Vagina (tissue), 2 donors: ENCODE measurements at regions not wholly inside any gene's neighbourhood (a gene's known extent, or its start where the extent isn't known, plus 50 kb on each side); places are given as distances from the start of the nearest gene placed in this dataset.

Source experiments
- DNase-seq, 2 donors: peaks; one replicate each; pipeline ENCODE4 v3.0.0-alpha.2; 2017; ENCODE audit errors: extremely low spot score in 2 of 2
- H3K27ac ChIP-seq: fragments of 200-600 bp; sonication (generic); one replicate; pipeline ENCODE4 v1.5.1; 2019
- H3K27me3 ChIP-seq: fragments of 200-600 bp; sonication (generic); one replicate; pipeline ENCODE4 v1.5.1; 2019
- H3K36me3 ChIP-seq, 2 donors: fragments of 200-600 bp; sonication (generic); one replicate each; pipeline ENCODE4 v1.5.1; 2017 to 2019
- H3K4me1 ChIP-seq: fragments of 200-600 bp; sonication (generic); one replicate; pipeline ENCODE4 v1.5.1; 2019
- H3K4me3 ChIP-seq, 2 donors: fragments of 200-600 bp; sonication (generic); 1 replicate in 1 of 2; 2 replicates in 1 of 2; pipeline ENCODE4 v1.5.1; 2016 to 2019
- H3K9me3 ChIP-seq: fragments of 200-600 bp; sonication (generic); one replicate; pipeline ENCODE4 v1.5.1; 2019
- POLR2A ChIP-seq, 2 donors: fragments of 450-650 bp; IDR thresholded peaks; one replicate each; pipeline ENCODE4 v1.6.1; 2017; ENCODE audit warnings: antibody characterized with exemption in 2 of 2, mild to moderate bottlenecking in 2 of 2, moderate library complexity in 2 of 2
- POLR2AphosphoS5 ChIP-seq, 2 donors: sonication (generic); formaldehyde crosslinking; IDR thresholded peaks; one replicate each; pipeline ENCODE4 v1.9.0; 2017; ENCODE audit warnings: antibody characterized with exemption in 2 of 2, mild to moderate bottlenecking in 2 of 2, low read depth in 1 of 2; ENCODE audit not compliant: insufficient read depth in 1 of 2
- intact Hi-C: fragments of 100-400 bp; cut with DNase I; formaldehyde crosslinking; loops from one replicate; pipeline ENCODE4 v1.15.1; 2023
- TF ChIP-seq, protein P1 (sequence below), 3 experiments: fragments of 450-650 bp in 2 of 3; fragments of 200-600 bp in 1 of 3; sonication (generic) in 1 of 3; IDR thresholded peaks; one replicate each; pipeline ENCODE4 v1.5.1; 2017 to 2019; ENCODE audit warnings: antibody characterized with exemption in 3 of 3, mild to moderate bottlenecking in 2 of 3, moderate library complexity in 2 of 3

DNA sequence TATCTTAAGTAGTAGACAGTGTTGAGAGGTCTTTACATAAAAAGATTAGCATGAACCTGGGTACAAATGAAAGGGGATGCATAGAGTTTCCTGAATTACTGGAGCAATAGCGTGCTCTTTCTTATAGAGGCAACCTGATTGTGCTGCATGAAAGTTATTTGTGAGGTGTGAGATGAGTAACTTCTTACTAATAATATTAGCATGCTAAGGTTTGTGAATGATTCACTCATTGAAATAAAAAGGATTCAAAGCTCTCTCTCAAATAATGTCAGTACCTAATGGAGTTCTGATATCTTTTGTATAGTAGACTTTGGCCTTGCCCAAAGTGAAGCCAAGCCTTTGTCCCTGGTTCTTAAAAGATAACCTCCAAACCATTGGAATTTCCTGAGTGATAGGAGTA lies 131.0 kb upstream of the CXXC4 start:
- TF ChIP-seq, protein P1, sequence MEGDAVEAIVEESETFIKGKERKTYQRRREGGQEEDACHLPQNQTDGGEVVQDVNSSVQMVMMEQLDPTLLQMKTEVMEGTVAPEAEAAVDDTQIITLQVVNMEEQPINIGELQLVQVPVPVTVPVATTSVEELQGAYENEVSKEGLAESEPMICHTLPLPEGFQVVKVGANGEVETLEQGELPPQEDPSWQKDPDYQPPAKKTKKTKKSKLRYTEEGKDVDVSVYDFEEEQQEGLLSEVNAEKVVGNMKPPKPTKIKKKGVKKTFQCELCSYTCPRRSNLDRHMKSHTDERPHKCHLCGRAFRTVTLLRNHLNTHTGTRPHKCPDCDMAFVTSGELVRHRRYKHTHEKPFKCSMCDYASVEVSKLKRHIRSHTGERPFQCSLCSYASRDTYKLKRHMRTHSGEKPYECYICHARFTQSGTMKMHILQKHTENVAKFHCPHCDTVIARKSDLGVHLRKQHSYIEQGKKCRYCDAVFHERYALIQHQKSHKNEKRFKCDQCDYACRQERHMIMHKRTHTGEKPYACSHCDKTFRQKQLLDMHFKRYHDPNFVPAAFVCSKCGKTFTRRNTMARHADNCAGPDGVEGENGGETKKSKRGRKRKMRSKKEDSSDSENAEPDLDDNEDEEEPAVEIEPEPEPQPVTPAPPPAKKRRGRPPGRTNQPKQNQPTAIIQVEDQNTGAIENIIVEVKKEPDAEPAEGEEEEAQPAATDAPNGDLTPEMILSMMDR (IDR thresholded peaks at IDR 0.05): no peak
- TF ChIP-seq POLR2A (IDR thresholded peaks at IDR 0.05): no peak
- TF ChIP-seq POLR2AphosphoS5 (IDR thresholded peaks at IDR 0.05; ENCODE audit: insufficient read depth in 1 of 2, low read depth in 1 of 2): no peak
- intact Hi-C loops: no loop called here
- no peak for DNase-seq

DNA sequence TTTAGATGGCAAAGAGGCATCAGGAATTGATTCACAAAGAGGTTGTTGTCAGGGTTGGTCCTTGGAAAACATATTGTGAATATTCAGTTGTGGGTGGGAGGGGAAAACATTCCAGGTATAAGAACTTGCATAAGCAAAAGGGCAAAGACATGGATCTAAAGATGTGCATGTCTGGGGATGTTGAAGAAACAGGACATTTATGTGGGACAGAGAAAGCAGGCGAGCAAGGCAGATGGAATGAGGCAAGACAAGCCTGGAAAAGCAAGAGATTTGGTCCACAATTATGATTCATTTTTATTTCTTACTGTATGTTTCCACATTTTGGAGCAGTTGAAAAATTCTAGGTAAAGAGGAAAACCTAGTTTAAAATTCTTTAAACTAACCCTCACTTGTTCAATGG lies 134.9 kb upstream of the CXXC4 start:
- no peaks in the 10 kb centered on the region for H3K4me1 ChIP-seq
- DNase-seq: no peak
- intact Hi-C loops: no loop called here
- TF ChIP-seq POLR2AphosphoS5 (IDR thresholded peaks at IDR 0.05; ENCODE audit: insufficient read depth in 1 of 2, low read depth in 1 of 2): no peak
- no peak for TF ChIP-seq POLR2A (IDR thresholded peaks at IDR 0.05)
- TF ChIP-seq, protein P1 (IDR thresholded peaks at IDR 0.05): no peak
- no peaks in the 10 kb centered on the region for H3K27me3 ChIP-seq
- H3K36me3 ChIP-seq: no peaks in the 10 kb centered on the region
- H3K4me3 ChIP-seq: no peak overlapping the region
- H3K27ac ChIP-seq: no peak overlapping the region
- H3K9me3 ChIP-seq: no peaks in the 10 kb centered on the region

More for the DNA sequence above, 131.0 kb upstream of the CXXC4 start:
- no peaks in the 10 kb centered on the region for H3K27me3 ChIP-seq
- no peak overlapping the region for H3K27ac ChIP-seq
- H3K4me1 ChIP-seq: no peaks in the 10 kb centered on the region
- no peaks in the 10 kb centered on the region for H3K9me3 ChIP-seq
- H3K4me3 ChIP-seq: no peak overlapping the region
- no peaks in the 10 kb centered on the region for H3K36me3 ChIP-seq

DNA sequence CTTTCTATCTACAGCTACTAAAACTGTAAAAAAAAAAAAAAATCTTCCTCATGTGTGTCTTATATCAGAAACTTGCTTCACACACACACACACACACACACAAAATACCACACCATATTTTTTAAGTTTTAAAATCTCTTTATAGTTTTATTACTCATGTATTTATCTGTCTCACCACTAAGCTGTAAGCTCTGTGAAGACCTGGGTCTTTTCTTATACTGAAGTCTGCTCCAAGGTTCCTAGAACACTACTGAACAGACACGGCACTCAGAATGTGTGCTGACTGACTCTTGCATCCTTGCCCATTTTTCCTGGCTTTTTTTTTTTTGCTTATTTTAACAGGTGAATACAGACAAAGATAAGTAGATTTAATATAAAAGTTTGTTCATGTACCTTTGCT lies 135.6 kb upstream of the CXXC4 start:
- TF ChIP-seq POLR2A (IDR thresholded peaks at IDR 0.05) (no peak), POLR2AphosphoS5 (IDR thresholded peaks at IDR 0.05; ENCODE audit: insufficient read depth in 1 of 2, low read depth in 1 of 2) (no peak)
- TF ChIP-seq, protein P1 (IDR thresholded peaks at IDR 0.05): no peak
- DNase-seq: no peak
- no peaks in the 10 kb centered on the region for H3K9me3 ChIP-seq
- no peak overlapping the region for H3K4me3 ChIP-seq
- no peak overlapping the region for H3K27ac ChIP-seq
- no peaks in the 10 kb centered on the region for H3K4me1 ChIP-seq
- no peaks in the 10 kb centered on the region for H3K36me3 ChIP-seq
- intact Hi-C loops: no loop called here
- H3K27me3 ChIP-seq: no peaks in the 10 kb centered on the region

DNA sequence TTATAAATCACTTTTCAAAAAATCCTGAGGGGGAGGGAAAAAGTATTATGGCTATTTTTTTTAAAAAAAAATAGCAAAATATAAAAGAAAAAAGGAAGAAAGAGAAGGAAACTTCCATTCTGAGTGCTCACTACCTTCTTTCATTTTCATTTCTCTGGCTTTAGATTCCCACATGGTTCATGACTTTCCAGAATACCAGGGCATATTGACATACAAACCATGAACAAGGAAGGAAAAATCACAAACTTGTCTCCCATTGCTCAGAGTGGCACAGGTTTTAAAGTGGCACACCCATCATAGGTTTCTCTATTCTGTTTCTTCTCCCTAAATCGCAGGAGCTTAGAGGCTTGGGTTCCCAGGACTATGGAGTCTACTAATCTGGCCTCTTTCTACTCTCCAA lies 136.3 kb upstream of the CXXC4 start:
- no peak overlapping the region for H3K4me3 ChIP-seq
- no peaks in the 10 kb centered on the region for H3K27me3 ChIP-seq
- H3K9me3 ChIP-seq: no peaks in the 10 kb centered on the region
- H3K4me1 ChIP-seq: no peaks in the 10 kb centered on the region
- intact Hi-C loops: no loop called here
- H3K36me3 ChIP-seq: no peaks in the 10 kb centered on the region
- H3K27ac ChIP-seq: no peak overlapping the region
- TF ChIP-seq, protein P1 (IDR thresholded peaks at IDR 0.05): no peak
- TF ChIP-seq POLR2AphosphoS5 (IDR thresholded peaks at IDR 0.05; ENCODE audit: insufficient read depth in 1 of 2, low read depth in 1 of 2): no peak
- DNase-seq: no peak

DNA sequence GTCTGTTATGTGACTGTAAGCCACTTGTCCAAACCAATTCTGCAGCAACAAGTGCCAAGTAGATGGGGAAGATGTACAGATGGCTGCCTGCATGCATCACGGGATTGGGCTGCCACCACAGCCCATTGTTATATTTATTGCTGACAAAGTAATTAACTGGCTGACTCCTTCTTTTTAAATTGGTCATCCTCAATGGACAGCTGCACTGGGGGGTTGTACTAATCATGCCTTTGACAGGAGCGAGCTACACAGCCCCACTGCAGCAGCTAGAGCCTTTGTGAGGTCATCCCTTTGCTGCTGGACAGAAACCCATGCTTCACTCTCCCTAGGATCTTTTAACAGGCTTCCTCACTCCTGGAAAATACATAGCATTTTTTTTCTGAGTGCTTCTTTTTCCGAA lies 146.7 kb upstream of the CXXC4 start:
- DNase-seq: no peak
- Histone ChIP-seq H3K27me3 (no peaks in the 10 kb centered on the region), H3K36me3 (no peaks in the 10 kb centered on the region), H3K9me3 (no peaks in the 10 kb centered on the region), H3K4me3 (no peak overlapping the region), H3K4me1 (no peaks in the 10 kb centered on the region), H3K27ac (no peak overlapping the region)
- intact Hi-C loops: no loop called here
- TF ChIP-seq, protein P1 (IDR thresholded peaks at IDR 0.05): no peak
- TF ChIP-seq POLR2AphosphoS5 (IDR thresholded peaks at IDR 0.05; ENCODE audit: insufficient read depth in 1 of 2, low read depth in 1 of 2) (no peak), POLR2A (IDR thresholded peaks at IDR 0.05) (no peak)
